ENCODE measurements at regions not wholly inside any gene's neighbourhood (a gene's known extent, or its start where the extent isn't known, plus 50 kb on each side); places are given as distances from the start of the nearest gene placed in this dataset.

GRCh38 chr14:44620121-44621019 is 113.3 kb upstream of the FSCB start:
- H3K9ac ChIP-seq (ENCODE audit: low read depth in 1 of 2, low read length in 2 of 2), result no peak overlapping the region
- TF ChIP-seq REST (IDR thresholded peaks at IDR 0.05) (no peak), RAD21 (IDR thresholded peaks at IDR 0.05) (no peak), MAX (IDR thresholded peaks at IDR 0.05) (no peak)
- TF ChIP-seq, protein P1, sequence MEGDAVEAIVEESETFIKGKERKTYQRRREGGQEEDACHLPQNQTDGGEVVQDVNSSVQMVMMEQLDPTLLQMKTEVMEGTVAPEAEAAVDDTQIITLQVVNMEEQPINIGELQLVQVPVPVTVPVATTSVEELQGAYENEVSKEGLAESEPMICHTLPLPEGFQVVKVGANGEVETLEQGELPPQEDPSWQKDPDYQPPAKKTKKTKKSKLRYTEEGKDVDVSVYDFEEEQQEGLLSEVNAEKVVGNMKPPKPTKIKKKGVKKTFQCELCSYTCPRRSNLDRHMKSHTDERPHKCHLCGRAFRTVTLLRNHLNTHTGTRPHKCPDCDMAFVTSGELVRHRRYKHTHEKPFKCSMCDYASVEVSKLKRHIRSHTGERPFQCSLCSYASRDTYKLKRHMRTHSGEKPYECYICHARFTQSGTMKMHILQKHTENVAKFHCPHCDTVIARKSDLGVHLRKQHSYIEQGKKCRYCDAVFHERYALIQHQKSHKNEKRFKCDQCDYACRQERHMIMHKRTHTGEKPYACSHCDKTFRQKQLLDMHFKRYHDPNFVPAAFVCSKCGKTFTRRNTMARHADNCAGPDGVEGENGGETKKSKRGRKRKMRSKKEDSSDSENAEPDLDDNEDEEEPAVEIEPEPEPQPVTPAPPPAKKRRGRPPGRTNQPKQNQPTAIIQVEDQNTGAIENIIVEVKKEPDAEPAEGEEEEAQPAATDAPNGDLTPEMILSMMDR (IDR thresholded peaks at IDR 0.05; ENCODE audit: low read depth, low read length, missing input control), result no peak
- no peaks in the 10 kb centered on the region for H3K27me3 ChIP-seq (ENCODE audit: control insufficient read depth in 4 of 4, insufficient read depth in 4 of 4, low read length in 3 of 4)

GRCh38 chr14:44616204-44616603 is 109.1 kb upstream of the FSCB start:
- H3K4me3 ChIP-seq (ENCODE audit: low read depth in 1 of 3, low read length in 3 of 3), result no peak overlapping the region
- no peak overlapping the region for H3K9ac ChIP-seq (ENCODE audit: low read depth in 1 of 2, low read length in 2 of 2)
- TF ChIP-seq TAF1 (conservative IDR thresholded peaks at IDR 0.05), result no peak
- no peak for TF ChIP-seq SP1 (IDR thresholded peaks at IDR 0.05)
- TF ChIP-seq GABPA (IDR thresholded peaks at IDR 0.05 in 1 of 2, conservative IDR thresholded peaks at IDR 0.05 in 1 of 2), result no peak
- no peak for TF ChIP-seq MAX (IDR thresholded peaks at IDR 0.05)
- TF ChIP-seq REST (IDR thresholded peaks at IDR 0.05), result no peak
- no peak for TF ChIP-seq FOXA1 (IDR thresholded peaks at IDR 0.05)
- no peak for TF ChIP-seq JUND (IDR thresholded peaks at IDR 0.05)
- TF ChIP-seq YY1 (IDR thresholded peaks at IDR 0.05), result no peak
- no peaks in the 10 kb centered on the region for H3K9me3 ChIP-seq (ENCODE audit: control insufficient read depth in 4 of 4, low read length in 3 of 4)
- 82% methylated on average over 2 of the region's 2 CpGs for whole genome bisulfite sequencing
- H3K27ac ChIP-seq (ENCODE audit: low read depth in 1 of 2, low read length in 2 of 2), result no peak overlapping the region
- H3K36me3 ChIP-seq (ENCODE audit: control insufficient read depth in 4 of 4, insufficient read depth in 3 of 4, low read depth in 1 of 4, low read length in 3 of 4), result no peaks in the 10 kb centered on the region
- no peak for DNase-seq (ENCODE audit: low spot score)
- H3K27me3 ChIP-seq (ENCODE audit: control insufficient read depth in 4 of 4, insufficient read depth in 4 of 4, low read length in 3 of 4), result no peaks in the 10 kb centered on the region
- H3K4me1 ChIP-seq (ENCODE audit: control insufficient read depth in 4 of 4, insufficient read depth in 4 of 4, low read length in 3 of 4), result no peaks in the 10 kb centered on the region

More at GRCh38 chr14:44620121-44621019, 113.3 kb upstream of the FSCB start:
- H3K9me3 ChIP-seq (ENCODE audit: control insufficient read depth in 4 of 4, low read length in 3 of 4), result no peaks in the 10 kb centered on the region
- no peak overlapping the region for H3K27ac ChIP-seq (ENCODE audit: low read depth in 1 of 2, low read length in 2 of 2)
- no peak overlapping the region for H3K4me3 ChIP-seq (ENCODE audit: low read depth in 1 of 3, low read length in 3 of 3)
- 79% methylated on average over 2 of the region's 2 CpGs for WGBS
- no peaks in the 10 kb centered on the region for H3K4me1 ChIP-seq (ENCODE audit: control insufficient read depth in 4 of 4, insufficient read depth in 4 of 4, low read length in 3 of 4)
- no peak for DNase-seq (ENCODE audit: low spot score)
- no peaks in the 10 kb centered on the region for H3K36me3 ChIP-seq (ENCODE audit: control insufficient read depth in 4 of 4, insufficient read depth in 3 of 4, low read depth in 1 of 4, low read length in 3 of 4)
